ENCODE measurements at regions not wholly inside any gene's neighbourhood (a gene's known extent, or its start where the extent isn't known, plus 50 kb on each side); places are given as distances from the start of the nearest gene placed in this dataset.

- no peaks in the 10 kb centered on the region for H3K36me3 Mint-ChIP-seq (ENCODE audit: insufficient read depth, unreplicated experiment)
- no peak for TF ChIP-seq CTCF (IDR thresholded peaks at IDR 0.05; ENCODE audit: unreplicated experiment)
- no peak overlapping the region for H3K4me3 Mint-ChIP-seq (ENCODE audit: low read depth, unreplicated experiment)
- peaks cover 43% of the 10 kb centered on the region for H3K27me3 Mint-ChIP-seq (ENCODE audit: unreplicated experiment)
- no TSS peak for BruUV-seq (replicated peaks)
- H3K9me3 Mint-ChIP-seq (ENCODE audit: low read depth, unreplicated experiment): peaks cover 4% of the 10 kb centered on the region
- H3K4me1 Mint-ChIP-seq (ENCODE audit: low read depth, unreplicated experiment): no peaks in the 10 kb centered on the region
- CTCF ChIA-PET: interaction anchor here (0.6 kb wide), 1 partner anchor 852 kb away, joined by 3 read pairs; no protein-coding TSS in a partner anchor
- DNase-seq: no peak
- H3K27ac Mint-ChIP-seq (ENCODE audit: unreplicated experiment): no peak overlapping the region
- intact Hi-C loops (cut with micrococcal nuclease; ENCODE audit: unreplicated experiment): no loop called here
These were observed 212.5 kb upstream of the ZNF536 start for GRCh38 chr19:30159636-30160035.

GRCh38 chr19:30160426-30160825, 211.8 kb upstream of the ZNF536 start:
- Mint-ChIP-seq H3K9me3 (ENCODE audit: low read depth, unreplicated experiment) (peaks cover 4% of the 10 kb centered on the region), H3K4me3 (ENCODE audit: low read depth, unreplicated experiment) (no peak overlapping the region), H3K27me3 (ENCODE audit: unreplicated experiment) (peaks cover 43% of the 10 kb centered on the region), H3K27ac (ENCODE audit: unreplicated experiment) (no peak overlapping the region), H3K36me3 (ENCODE audit: insufficient read depth, unreplicated experiment) (no peaks in the 10 kb centered on the region), H3K4me1 (ENCODE audit: low read depth, unreplicated experiment) (no peaks in the 10 kb centered on the region)
- BruUV-seq (replicated peaks): no TSS peak
- intact Hi-C loops (cut with micrococcal nuclease; ENCODE audit: unreplicated experiment): no loop called here
- DNase-seq: no peak
- TF ChIP-seq CTCF (IDR thresholded peaks at IDR 0.05; ENCODE audit: unreplicated experiment): no peak
- CTCF ChIA-PET: no interaction called here

- no peak overlapping the region for H3K27ac Mint-ChIP-seq (ENCODE audit: unreplicated experiment)
- no TSS peak for BruUV-seq (replicated peaks)
- H3K4me1 Mint-ChIP-seq (ENCODE audit: low read depth, unreplicated experiment): no peaks in the 10 kb centered on the region
- H3K4me3 Mint-ChIP-seq (ENCODE audit: low read depth, unreplicated experiment): no peak overlapping the region
- CTCF ChIA-PET: no interaction called here
- no peak for TF ChIP-seq CTCF (IDR thresholded peaks at IDR 0.05; ENCODE audit: unreplicated experiment)
- peaks cover 43% of the 10 kb centered on the region for H3K27me3 Mint-ChIP-seq (ENCODE audit: unreplicated experiment)
- peaks cover 4% of the 10 kb centered on the region for H3K9me3 Mint-ChIP-seq (ENCODE audit: low read depth, unreplicated experiment)
- no peaks in the 10 kb centered on the region for H3K36me3 Mint-ChIP-seq (ENCODE audit: insufficient read depth, unreplicated experiment)
- DNase-seq: no peak
- intact Hi-C loops (cut with micrococcal nuclease; ENCODE audit: unreplicated experiment): no loop called here
These were observed 211.0 kb upstream of the ZNF536 start for GRCh38 chr19:30161021-30161655.

- no TSS peak for BruUV-seq (replicated peaks)
- H3K27me3 Mint-ChIP-seq (ENCODE audit: unreplicated experiment): peaks cover 43% of the 10 kb centered on the region
- H3K36me3 Mint-ChIP-seq (ENCODE audit: insufficient read depth, unreplicated experiment): no peaks in the 10 kb centered on the region
- intact Hi-C loops (cut with micrococcal nuclease; ENCODE audit: unreplicated experiment): no loop called here
- peaks cover 4% of the 10 kb centered on the region for H3K9me3 Mint-ChIP-seq (ENCODE audit: low read depth, unreplicated experiment)
- no peaks in the 10 kb centered on the region for H3K4me1 Mint-ChIP-seq (ENCODE audit: low read depth, unreplicated experiment)
- no peak for TF ChIP-seq CTCF (IDR thresholded peaks at IDR 0.05; ENCODE audit: unreplicated experiment)
- CTCF ChIA-PET: no interaction called here
- H3K27ac Mint-ChIP-seq (ENCODE audit: unreplicated experiment): no peak overlapping the region
- DNase-seq: no peak
- no peak overlapping the region for H3K4me3 Mint-ChIP-seq (ENCODE audit: low read depth, unreplicated experiment)
These were observed 210.4 kb upstream of the ZNF536 start for GRCh38 chr19:30161770-30162169.

Data from Calu3 (cell line).